Stimulated activated CD8-positive, alpha-beta memory T cell treated with anti-CD3 and anti-CD28 coated beads, Interleukin-15, amount 100 ng/mL, for 48 hours (primary cell): ENCODE measurements at regions not wholly inside any gene's neighbourhood (a gene's known extent, or its start where the extent isn't known, plus 50 kb on each side); places are given as distances from the start of the nearest gene placed in this dataset.
"Not testable (repeated sequence)": the region's sequence is repeated elsewhere in the genome, so short reads cannot be mapped to it uniquely, and the experiment has no call there.

ENCODE experiments used
- DNase-seq, 2 donors: peaks; one replicate each; pipeline ENCODE4 v3.0.0-alpha.2; 2020; ENCODE audit warnings: low read depth in 2 of 2

DNA sequence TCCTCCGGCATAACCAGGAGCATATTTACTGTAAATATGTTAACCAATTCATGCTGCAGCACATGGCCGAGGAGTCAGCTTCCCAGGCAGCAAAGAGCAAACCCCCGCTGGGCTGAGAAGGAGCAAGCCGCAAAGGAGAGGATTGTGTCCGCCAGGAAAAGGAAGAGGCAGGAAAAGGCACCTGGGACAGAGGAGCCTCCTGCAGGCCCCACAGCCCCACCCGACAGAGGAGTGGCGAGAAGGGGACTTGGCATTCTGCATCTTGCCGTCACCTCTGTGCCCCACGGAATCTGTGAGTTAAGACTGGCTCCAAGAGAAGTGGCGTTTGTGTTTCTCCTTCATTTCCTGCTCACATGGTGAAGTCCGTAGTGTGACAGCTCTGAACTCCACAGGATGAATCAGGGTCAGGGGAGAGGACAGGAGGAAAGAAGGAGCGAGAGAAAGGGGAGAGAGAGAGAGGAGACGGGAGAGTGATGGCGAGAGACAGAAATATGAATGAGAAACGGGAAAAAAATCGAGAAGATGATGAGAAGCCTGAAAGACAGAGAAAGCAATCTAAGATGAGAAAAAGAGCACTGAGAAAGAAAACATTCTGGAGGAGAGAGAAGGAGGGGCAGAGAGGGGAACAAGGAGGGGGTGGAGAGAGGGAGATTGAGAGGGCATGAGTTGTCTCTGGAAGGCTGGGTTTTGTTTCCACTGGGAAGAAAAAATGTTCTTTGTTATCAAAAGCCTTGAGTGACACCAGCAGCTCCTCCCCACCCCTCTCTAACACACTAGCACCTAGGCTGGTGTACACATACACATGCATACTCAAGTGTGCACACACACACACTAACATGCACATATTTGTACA, 489.6 kb downstream of the MN1 start:
- no peak for DNase-seq

- DNase-seq: no peak
Measured at GRCh38 chr22:27312565-27312964, 489.0 kb downstream of the MN1 start.

GRCh38 chr22:27312966-27313855, 488.3 kb downstream of the MN1 start:
- DNase-seq: no peak

DNA sequence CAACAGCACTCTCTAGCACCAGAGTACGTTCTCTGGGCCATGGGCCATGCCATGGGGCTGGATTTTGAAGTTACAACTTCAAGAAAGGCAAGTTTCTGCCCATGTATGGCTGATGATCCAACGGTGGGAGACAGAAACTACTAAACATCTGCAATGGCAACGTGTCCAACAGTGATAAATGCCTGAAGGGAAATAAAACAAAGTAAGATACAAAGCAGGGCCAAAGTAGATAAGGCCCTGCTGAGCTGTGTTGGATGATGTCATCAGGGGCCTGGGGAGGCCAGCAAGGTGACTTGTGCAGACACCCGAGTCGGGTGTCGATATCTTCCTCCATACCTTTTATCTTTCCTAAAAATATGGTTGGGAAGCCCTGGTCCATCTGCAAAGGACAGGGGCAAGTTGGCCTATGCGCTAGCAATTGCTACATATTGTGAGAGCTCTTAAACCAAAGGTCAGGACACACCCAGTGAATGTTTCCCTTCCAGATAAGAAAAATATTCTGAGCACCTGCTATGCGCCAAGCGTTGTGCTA, 487.2 kb downstream of the MN1 start:
- DNase-seq: no peak

GRCh38 chr22:27315833-27316232, 485.7 kb downstream of the MN1 start:
- no peak for DNase-seq

DNA sequence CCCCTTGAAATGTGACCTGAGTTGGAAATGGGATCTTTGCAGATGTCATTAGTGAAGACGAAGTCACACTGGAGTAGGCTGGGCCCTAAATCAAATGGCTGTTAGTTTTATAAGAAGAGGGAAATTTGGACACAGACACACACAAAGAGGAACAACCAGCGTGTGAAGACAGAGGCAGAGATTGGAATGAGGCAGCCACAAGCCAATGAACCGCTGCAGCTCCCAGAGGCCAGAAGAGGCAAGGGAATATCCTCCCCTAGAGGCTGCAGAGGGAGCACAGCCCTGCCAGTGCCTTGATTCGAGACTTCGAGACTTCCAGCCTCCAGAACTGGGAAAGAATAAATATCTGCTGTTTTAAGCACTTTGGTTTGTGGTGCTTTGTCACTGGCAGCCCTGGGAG, 484.5 kb downstream of the MN1 start:
- DNase-seq: no peak

- no peak for DNase-seq
Measured at GRCh38 chr22:27317971-27318428, 483.6 kb downstream of the MN1 start.

DNA sequence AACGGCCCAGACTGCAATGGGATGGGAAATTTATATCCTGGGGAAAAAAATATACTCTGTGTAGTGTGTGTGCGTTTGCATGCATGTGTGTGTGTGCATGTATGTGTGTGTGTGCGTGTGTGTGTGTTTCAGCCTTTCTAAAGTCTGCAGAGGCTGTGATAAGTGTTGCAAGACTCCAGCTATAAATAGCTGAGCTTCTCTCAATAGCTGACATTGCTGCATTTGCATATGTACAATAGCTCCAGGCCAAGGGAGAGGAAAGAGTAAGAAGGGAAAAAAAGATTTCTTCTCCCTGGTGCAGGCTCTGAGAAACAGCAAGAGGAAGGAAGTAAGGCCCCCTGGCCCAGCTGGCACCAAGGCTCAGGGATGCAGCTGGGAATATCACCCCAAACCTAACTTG, 483.0 kb downstream of the MN1 start:
- no peak for DNase-seq

GRCh38 chr22:27323661-27324060, 477.9 kb downstream of the MN1 start:
- DNase-seq: no peak

DNA sequence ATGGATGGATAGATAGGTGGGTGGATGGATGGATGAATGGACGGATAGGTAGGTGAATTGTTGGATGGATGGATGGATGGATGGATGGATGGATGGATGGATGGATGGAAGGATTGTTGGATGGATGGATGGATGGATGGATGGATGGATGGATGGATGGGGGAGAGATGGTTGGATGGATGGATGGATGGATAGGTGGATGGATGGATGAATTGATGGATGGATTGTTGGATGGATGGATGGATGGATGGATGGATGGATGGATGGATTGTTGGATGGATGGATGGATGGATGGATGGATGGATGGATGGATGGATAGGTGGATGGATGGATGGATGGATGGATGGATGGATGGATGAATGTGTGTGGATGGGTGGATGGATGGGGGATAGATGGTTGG, 476.6 kb downstream of the MN1 start:
- not testable (repeated sequence) for DNase-seq

DNA sequence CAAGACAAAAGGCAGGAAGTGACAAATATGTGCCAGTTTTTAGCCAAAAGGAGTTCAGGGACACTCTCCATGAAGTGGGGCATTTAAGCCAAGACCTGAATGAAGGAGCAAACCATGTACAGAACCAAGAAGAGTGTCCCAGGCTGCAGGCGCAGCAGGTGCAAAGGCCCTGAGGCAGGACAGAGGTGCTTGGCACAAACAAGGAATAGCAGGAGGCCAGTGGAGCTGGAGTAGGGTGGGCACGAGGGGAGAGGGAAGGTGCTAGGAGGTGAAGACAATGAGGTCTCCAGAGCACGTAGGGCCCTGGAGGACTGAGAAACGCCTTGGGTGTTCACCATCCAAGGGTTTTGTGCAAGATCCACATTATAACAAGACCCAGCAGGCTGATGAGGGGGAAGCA, 474.1 kb downstream of the MN1 start:
- DNase-seq: no peak

GRCh38 chr22:27327981-27328721, 473.4 kb downstream of the MN1 start:
- no peak for DNase-seq

GRCh38 chr22:27329131-27329850, 472.3 kb downstream of the MN1 start:
- DNase-seq: no peak

GRCh38 chr22:27329966-27330645, 471.4 kb downstream of the MN1 start:
- DNase-seq: no peak

- DNase-seq: no peak
Measured at GRCh38 chr22:27331526-27332281, 469.9 kb downstream of the MN1 start.

DNA sequence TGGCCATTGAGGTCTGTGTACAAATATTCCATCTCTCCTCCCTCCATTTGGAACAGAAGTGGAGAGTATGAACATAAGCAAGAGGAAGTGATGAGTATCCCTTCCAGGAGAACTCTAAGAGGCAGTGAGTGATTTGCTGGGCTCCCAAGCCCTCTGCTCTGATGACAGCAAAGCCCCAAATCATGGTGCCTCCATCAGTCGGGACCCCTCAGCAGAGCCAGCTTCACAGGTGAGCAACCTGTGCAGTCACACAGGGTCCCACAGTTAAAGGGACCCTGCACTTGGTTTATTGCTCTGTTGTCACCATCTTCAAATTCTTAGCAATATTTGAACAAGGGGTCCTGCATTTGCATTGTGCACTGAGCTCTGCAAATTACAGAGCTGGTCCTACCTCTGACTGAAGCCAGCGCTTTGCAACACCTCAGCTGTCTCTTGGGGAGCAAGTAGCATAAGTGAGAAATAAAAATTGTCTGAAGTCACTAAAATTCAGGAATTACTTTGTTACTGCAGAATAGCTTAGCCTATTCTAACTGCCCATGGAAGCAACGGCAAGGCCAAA, 466.4 kb downstream of the MN1 start:
- DNase-seq: no peak

DNA sequence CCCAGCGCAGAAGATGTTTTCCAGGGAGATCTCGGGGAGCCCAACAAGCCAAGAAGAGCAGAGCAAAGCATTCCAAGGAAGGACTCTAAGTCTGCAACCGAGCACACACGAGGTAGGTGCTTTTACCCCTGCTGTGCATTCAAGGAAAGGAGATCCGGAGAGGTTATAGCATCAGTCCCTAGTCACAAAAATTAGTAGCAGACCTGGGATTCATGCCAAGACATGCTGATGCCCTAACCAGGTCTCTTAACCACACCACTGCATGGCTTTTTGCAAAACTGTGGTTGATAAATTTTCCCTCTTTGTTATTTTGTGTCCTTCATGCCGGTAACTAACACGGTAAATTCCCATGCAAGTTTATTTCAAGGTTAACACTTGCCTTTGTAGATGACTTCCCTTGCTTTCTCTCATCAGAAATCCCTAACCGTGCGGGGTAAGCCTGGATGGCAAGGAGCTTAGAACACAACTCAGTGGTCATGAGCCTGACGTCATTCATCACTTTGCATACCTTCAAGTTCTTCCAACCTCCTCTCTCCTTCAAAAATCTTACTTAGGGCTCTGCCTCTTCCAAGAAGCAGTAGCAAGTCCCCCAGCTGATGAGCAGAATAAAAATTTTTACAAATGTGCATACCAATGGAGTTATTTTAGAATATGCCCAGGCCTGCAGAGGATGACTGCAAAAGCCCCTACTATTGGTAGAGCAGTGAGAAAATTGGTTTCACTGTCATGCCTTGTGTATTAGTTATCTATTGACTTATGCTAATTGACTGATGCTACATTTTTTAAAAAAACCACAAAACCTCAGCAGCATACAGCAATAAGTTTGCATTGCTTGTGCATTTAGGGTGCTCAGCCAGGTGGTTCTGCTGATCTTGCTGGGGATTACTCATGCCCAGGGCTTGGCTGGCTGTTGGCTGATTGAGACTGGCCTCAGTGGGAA, 465.1 kb downstream of the MN1 start:
- DNase-seq: no peak

DNA sequence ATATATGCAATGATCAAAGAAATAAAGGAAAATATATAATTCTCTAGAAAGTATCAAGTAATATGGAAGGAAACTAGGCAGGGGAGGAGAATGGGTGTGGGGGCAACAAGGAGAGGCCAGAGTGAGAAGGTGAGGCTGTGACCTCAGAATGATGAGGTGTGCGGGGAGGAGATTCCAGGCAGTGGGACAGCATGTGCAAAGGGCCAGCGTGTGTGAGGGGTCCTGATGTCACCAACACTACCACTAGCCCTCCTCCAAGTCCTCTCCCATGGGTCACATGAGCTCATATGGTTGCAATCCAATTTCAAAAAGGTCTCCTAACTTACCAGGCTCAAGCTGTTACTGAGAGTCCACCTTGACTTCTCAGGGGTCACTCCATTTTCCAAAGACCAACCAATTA, 463.9 kb downstream of the MN1 start:
- no peak for DNase-seq
